ENCODE measurements at regions not wholly inside any gene's neighbourhood (a gene's known extent, or its start where the extent isn't known, plus 50 kb on each side); places are given as distances from the start of the nearest gene placed in this dataset.

DNA sequence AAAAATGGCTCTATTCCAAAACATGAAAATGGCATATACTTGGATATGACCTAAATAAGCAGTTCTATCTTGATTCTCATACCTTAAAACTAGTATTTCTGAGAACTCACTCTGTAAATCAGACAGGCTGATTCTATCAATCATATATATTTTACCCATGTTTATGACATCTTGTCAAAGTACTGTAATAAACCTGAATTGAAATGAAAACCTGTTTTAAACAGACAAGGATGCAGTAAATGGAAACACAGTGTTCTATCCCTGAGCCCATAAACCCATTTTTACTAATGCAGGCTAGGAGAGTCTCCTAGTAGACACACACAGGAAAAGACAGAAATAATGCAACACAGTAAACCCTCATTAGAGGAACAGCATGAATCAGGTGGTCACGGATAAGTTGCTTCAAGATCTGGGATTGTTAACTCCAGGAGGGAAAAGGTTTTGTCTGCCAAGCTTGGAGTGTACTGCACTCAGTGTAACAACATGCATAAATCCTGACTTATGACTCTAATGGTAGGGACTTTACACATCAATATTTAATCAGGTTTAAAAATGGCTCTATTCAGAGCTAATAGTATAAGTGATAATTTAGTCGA, 93.6 kb upstream of the CPNE8 start:
- TF ChIP-seq EZH2 (IDR thresholded peaks at IDR 0.05; ENCODE audit: borderline replicate concordance, low read depth, low read length, poor library complexity, severe bottlenecking), result no peak
- TF ChIP-seq, protein P1, sequence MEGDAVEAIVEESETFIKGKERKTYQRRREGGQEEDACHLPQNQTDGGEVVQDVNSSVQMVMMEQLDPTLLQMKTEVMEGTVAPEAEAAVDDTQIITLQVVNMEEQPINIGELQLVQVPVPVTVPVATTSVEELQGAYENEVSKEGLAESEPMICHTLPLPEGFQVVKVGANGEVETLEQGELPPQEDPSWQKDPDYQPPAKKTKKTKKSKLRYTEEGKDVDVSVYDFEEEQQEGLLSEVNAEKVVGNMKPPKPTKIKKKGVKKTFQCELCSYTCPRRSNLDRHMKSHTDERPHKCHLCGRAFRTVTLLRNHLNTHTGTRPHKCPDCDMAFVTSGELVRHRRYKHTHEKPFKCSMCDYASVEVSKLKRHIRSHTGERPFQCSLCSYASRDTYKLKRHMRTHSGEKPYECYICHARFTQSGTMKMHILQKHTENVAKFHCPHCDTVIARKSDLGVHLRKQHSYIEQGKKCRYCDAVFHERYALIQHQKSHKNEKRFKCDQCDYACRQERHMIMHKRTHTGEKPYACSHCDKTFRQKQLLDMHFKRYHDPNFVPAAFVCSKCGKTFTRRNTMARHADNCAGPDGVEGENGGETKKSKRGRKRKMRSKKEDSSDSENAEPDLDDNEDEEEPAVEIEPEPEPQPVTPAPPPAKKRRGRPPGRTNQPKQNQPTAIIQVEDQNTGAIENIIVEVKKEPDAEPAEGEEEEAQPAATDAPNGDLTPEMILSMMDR (conservative IDR thresholded peaks at IDR 0.05; ENCODE audit: low read depth, low read length), result no peak
- no peaks in the 10 kb centered on the region for H3K4me1 ChIP-seq (ENCODE audit: insufficient read depth, low read length, poor library complexity, severe bottlenecking)
- ChIA-PET POLR2A (ENCODE audit: low non-redundant PET) (no interaction called here), CTCF (no interaction called here)
- H3K9me3 ChIP-seq (ENCODE audit: low read depth, low read length, poor library complexity, severe bottlenecking), result no peaks in the 10 kb centered on the region
- no TSS peak for BruUV-seq (replicated peaks)
- intact Hi-C loops (cut with micrococcal nuclease; ENCODE audit: unreplicated experiment), result no loop called here
- H3K27ac ChIP-seq (ENCODE audit: low read depth, low read length, poor library complexity, severe bottlenecking), result no peak overlapping the region
- peak; percentile 27 for DNase-seq (ENCODE audit: low spot score)
- H3K4me3 ChIP-seq (ENCODE audit: low read depth, low read length, poor library complexity, severe bottlenecking), result no peak overlapping the region
- no peaks in the 10 kb centered on the region for H3K36me3 ChIP-seq (ENCODE audit: insufficient read depth, low read length, poor library complexity, severe bottlenecking)
- H3K27me3 ChIP-seq (replicated peaks; ENCODE audit: insufficient read depth, low read depth, low read length, poor library complexity), result no peaks in the 10 kb centered on the region

DNA sequence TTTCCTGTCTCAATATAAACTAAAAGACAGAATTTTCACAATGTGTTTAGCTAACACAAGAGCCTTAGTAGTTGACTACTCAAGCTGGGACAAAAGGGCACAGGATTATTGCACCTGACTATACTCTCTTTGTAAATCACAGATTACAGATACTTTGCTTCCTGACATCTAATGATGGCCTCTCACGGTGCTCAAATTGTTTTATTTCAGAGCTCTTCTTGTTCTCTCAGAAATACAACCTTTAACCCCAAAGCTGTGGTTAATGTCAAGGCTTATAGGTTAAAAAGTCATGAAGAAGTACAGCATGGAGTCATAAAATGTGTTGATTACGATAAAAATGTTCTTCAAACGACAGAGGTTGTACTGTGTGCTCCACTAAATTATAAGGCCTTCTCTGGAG, 89.9 kb upstream of the CPNE8 start:
- POLR2A ChIA-PET (ENCODE audit: low non-redundant PET), result no interaction called here
- H3K36me3 ChIP-seq (ENCODE audit: insufficient read depth, low read length, poor library complexity, severe bottlenecking), result no peaks in the 10 kb centered on the region
- BruUV-seq (replicated peaks), result no TSS peak
- CTCF ChIA-PET, result no interaction called here
- H3K27ac ChIP-seq (ENCODE audit: low read depth, low read length, poor library complexity, severe bottlenecking), result no peak overlapping the region
- TF ChIP-seq, protein P1 (conservative IDR thresholded peaks at IDR 0.05; ENCODE audit: low read depth, low read length), result no peak
- TF ChIP-seq EZH2 (IDR thresholded peaks at IDR 0.05; ENCODE audit: borderline replicate concordance, low read depth, low read length, poor library complexity, severe bottlenecking), result no peak
- intact Hi-C loops (cut with micrococcal nuclease; ENCODE audit: unreplicated experiment), result no loop called here
- no peak for DNase-seq (ENCODE audit: low spot score)
- H3K4me1 ChIP-seq (ENCODE audit: insufficient read depth, low read length, poor library complexity, severe bottlenecking), result no peaks in the 10 kb centered on the region
- no peaks in the 10 kb centered on the region for H3K27me3 ChIP-seq (replicated peaks; ENCODE audit: insufficient read depth, low read depth, low read length, poor library complexity)
- no peak overlapping the region for H3K4me3 ChIP-seq (ENCODE audit: low read depth, low read length, poor library complexity, severe bottlenecking)
- no peaks in the 10 kb centered on the region for H3K9me3 ChIP-seq (ENCODE audit: low read depth, low read length, poor library complexity, severe bottlenecking)

DNA sequence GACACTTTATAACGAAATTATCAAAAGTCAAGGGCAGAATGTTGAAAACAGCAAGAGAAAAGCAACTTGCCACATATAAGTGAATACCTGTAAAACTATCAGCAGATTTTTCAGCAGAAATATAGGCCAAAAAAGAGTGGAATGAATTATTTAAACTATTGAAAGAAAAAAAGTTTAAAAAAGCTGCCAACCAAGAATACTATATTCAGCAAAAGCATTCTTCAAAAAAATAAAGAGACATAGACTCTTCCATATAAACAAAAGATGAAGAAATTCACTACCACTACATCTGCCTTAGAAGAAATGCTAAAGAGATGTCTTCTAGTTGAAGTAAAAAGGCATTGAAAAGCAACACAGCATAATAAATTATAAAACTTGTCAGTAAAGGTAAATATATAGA, 80.6 kb upstream of the CPNE8 start:
- no peak for DNase-seq (ENCODE audit: low spot score)
- Histone ChIP-seq H3K36me3 (ENCODE audit: insufficient read depth, low read length, poor library complexity, severe bottlenecking) (no peaks in the 10 kb centered on the region), H3K4me3 (ENCODE audit: low read depth, low read length, poor library complexity, severe bottlenecking) (no peak overlapping the region), H3K27me3 (replicated peaks; ENCODE audit: insufficient read depth, low read depth, low read length, poor library complexity) (no peaks in the 10 kb centered on the region), H3K4me1 (ENCODE audit: insufficient read depth, low read length, poor library complexity, severe bottlenecking) (no peaks in the 10 kb centered on the region), H3K9me3 (ENCODE audit: low read depth, low read length, poor library complexity, severe bottlenecking) (no peaks in the 10 kb centered on the region), H3K27ac (ENCODE audit: low read depth, low read length, poor library complexity, severe bottlenecking) (no peak overlapping the region)
- intact Hi-C loops (cut with micrococcal nuclease; ENCODE audit: unreplicated experiment), result no loop called here
- POLR2A ChIA-PET (ENCODE audit: low non-redundant PET), result no interaction called here
- no peak for TF ChIP-seq EZH2 (IDR thresholded peaks at IDR 0.05; ENCODE audit: borderline replicate concordance, low read depth, low read length, poor library complexity, severe bottlenecking)
- TF ChIP-seq, protein P1 (conservative IDR thresholded peaks at IDR 0.05; ENCODE audit: low read depth, low read length), result no peak
- no TSS peak for BruUV-seq (replicated peaks)
- CTCF ChIA-PET, result no interaction called here
